ENCODE measurements at regions not wholly inside any gene's neighbourhood (a gene's known extent, or its start where the extent isn't known, plus 50 kb on each side); places are given as distances from the start of the nearest gene placed in this dataset.

DNA sequence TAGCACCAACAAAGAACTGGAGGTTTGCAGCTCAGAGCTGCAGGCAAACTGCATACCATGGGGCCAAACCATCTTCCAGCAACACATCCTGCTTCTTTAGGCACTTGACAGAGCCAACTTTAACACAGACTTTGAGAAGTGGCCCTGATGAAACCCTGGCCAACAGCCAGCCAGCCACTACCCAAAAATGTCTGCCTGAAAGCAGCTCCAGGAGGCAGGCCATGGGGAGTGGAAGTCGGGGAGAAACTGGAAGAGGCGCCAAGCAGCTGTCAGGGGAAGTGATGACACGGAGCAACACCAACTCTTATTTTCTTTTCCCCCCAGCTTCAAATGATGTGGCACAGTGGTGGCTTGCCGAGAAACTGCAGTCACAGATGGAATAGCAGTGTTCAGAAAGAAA, 110.9 kb upstream of the PLXNC1 start:
- DNase-seq (ENCODE audit: low read depth) = peak; percentile 12
- H3K4me3 ChIP-seq (ENCODE audit: low read depth, low read length) = no peak overlapping the region
- TF ChIP-seq CTCF (IDR thresholded peaks at IDR 0.05; ENCODE audit: insufficient read depth, low read length) = no peak

GRCh38 chr12:94038605-94039004, 109.8 kb upstream of the PLXNC1 start:
- no peak for TF ChIP-seq CTCF (IDR thresholded peaks at IDR 0.05; ENCODE audit: insufficient read depth, low read length)
- H3K4me3 ChIP-seq (ENCODE audit: low read depth, low read length) = no peak overlapping the region
- no peak for DNase-seq (ENCODE audit: low read depth)

GRCh38 chr12:94039199-94039840, 109.1 kb upstream of the PLXNC1 start:
- no peak for DNase-seq (ENCODE audit: low read depth)
- no peak for TF ChIP-seq CTCF (IDR thresholded peaks at IDR 0.05; ENCODE audit: insufficient read depth, low read length)
- H3K4me3 ChIP-seq (ENCODE audit: low read depth, low read length) = no peak overlapping the region

DNA sequence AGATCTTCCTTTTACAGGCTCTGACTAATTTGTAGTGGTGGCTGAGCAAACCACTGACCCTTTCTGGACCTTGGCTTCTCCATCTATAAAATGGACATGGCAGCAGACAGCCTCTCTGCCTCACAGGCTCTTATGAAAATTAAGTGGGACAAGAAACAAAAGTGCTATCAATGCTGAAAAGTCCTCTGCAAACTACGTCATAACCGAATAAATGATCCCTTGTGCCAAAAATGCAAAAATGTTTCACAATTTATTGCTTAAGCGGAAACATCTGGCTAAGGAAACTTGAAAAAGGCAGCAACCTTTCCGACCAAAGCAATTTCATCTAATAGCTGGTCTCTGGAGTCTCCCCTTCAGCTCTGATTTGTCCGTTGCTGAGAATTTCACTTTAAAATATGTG, 108.5 kb upstream of the PLXNC1 start:
- TF ChIP-seq CTCF (IDR thresholded peaks at IDR 0.05; ENCODE audit: insufficient read depth, low read length) = no peak
- no peak overlapping the region for H3K4me3 ChIP-seq (ENCODE audit: low read depth, low read length)
- peak; percentile 91 for DNase-seq (ENCODE audit: low read depth)

DNA sequence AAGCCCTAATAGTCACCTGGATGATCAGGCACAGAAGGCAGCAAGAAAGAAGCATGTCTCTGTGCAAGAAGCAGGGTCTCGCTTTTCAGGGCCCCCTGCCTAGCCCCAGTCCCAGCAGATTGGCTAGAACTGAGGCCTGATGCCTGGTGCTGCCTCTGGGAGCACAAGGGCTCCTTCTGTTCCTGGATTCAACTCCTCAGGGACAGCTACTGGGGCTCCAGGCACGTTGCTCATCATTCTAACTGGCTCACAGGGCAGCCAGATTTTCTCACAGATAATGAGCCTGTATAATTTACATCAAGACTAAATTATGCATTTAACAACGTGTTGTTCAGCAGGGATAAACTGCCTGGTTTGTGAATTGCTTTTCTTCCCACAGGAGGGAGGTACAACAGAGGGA, 106.5 kb upstream of the PLXNC1 start:
- no peak for TF ChIP-seq CTCF (IDR thresholded peaks at IDR 0.05; ENCODE audit: insufficient read depth, low read length)
- no peak for DNase-seq (ENCODE audit: low read depth)
- H3K4me3 ChIP-seq (ENCODE audit: low read depth, low read length) = no peak overlapping the region

DNA sequence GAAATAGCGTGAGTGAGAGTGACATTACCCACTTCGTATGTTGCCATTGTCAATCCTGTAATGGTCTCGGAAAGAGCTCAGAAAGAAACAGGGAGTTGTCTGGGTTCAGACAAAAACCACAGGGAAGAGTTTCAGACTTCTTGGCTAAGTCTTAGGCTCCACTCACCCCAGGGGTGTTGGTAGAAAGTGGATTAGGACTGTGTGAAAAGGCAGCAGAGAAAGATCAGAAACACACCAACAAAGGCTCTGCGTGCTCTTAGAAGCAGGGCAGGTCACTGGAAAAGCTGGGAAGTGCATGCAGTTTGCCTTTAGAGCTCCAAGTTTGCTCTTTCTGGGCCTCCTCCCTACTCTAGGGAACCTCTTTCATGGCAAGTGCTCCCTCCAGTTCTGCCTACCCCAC, 106.1 kb upstream of the PLXNC1 start:
- DNase-seq (ENCODE audit: low read depth) = peak; percentile 13
- no peak overlapping the region for H3K4me3 ChIP-seq (ENCODE audit: low read depth, low read length)
- TF ChIP-seq CTCF (IDR thresholded peaks at IDR 0.05; ENCODE audit: insufficient read depth, low read length) = no peak
